ENCODE measurements at regions not wholly inside any gene's neighbourhood (a gene's known extent, or its start where the extent isn't known, plus 50 kb on each side); places are given as distances from the start of the nearest gene placed in this dataset.

GRCh38 chr3:182258538-182259177, 534.6 kb upstream of the ATP11B start:
- peak; percentile 54 for TF ChIP-seq CTCF (IDR thresholded peaks at IDR 0.05; ENCODE audit: insufficient read depth, low read length, poor library complexity, severe bottlenecking)
- Histone ChIP-seq H3K27me3 (replicated peaks; ENCODE audit: control insufficient read depth, insufficient read depth, low read length) (peaks cover 2% of the 10 kb centered on the region; the same call in 1 of the 2 replicates), H3K4me3 (replicated peaks; ENCODE audit: low read depth, low read length) (no peak overlapping the region), H3K36me3 (ENCODE audit: control insufficient read depth, insufficient read depth, low read length) (no peaks in the 10 kb centered on the region)
- no peak for DNase-seq (ENCODE audit: extremely low read depth, insufficient read length)

- DNase-seq (ENCODE audit: extremely low read depth, insufficient read length), result no peak
- TF ChIP-seq CTCF (IDR thresholded peaks at IDR 0.05; ENCODE audit: insufficient read depth, low read length, poor library complexity, severe bottlenecking), result no peak
- peaks cover 2% of the 10 kb centered on the region; the same call in 1 of the 2 replicates for H3K27me3 ChIP-seq (replicated peaks; ENCODE audit: control insufficient read depth, insufficient read depth, low read length)
- no peak overlapping the region for H3K4me3 ChIP-seq (replicated peaks; ENCODE audit: low read depth, low read length)
- H3K36me3 ChIP-seq (ENCODE audit: control insufficient read depth, insufficient read depth, low read length), result no peaks in the 10 kb centered on the region
Measured at GRCh38 chr3:182259579-182259978, 533.7 kb upstream of the ATP11B start.

- no peak overlapping the region for H3K4me3 ChIP-seq (replicated peaks; ENCODE audit: low read depth, low read length)
- H3K27me3 ChIP-seq (replicated peaks; ENCODE audit: control insufficient read depth, insufficient read depth, low read length), result peaks cover 2% of the 10 kb centered on the region; the same call in 1 of the 2 replicates
- H3K36me3 ChIP-seq (ENCODE audit: control insufficient read depth, insufficient read depth, low read length), result no peaks in the 10 kb centered on the region
- DNase-seq (ENCODE audit: extremely low read depth, insufficient read length), result no peak
- no peak for TF ChIP-seq CTCF (IDR thresholded peaks at IDR 0.05; ENCODE audit: insufficient read depth, low read length, poor library complexity, severe bottlenecking)
Measured at GRCh38 chr3:182261041-182261440, 532.3 kb upstream of the ATP11B start.

GRCh38 chr3:182268711-182269110, 524.6 kb upstream of the ATP11B start:
- TF ChIP-seq CTCF (IDR thresholded peaks at IDR 0.05; ENCODE audit: insufficient read depth, low read length, poor library complexity, severe bottlenecking), result no peak
- H3K36me3 ChIP-seq (ENCODE audit: control insufficient read depth, insufficient read depth, low read length), result no peaks in the 10 kb centered on the region
- no peak overlapping the region for H3K4me3 ChIP-seq (replicated peaks; ENCODE audit: low read depth, low read length)
- no peaks in the 10 kb centered on the region for H3K27me3 ChIP-seq (replicated peaks; ENCODE audit: control insufficient read depth, insufficient read depth, low read length)
- DNase-seq (ENCODE audit: extremely low read depth, insufficient read length), result no peak

GRCh38 chr3:182276512-182276911, 516.8 kb upstream of the ATP11B start:
- no peak overlapping the region for H3K4me3 ChIP-seq (replicated peaks; ENCODE audit: low read depth, low read length)
- no peaks in the 10 kb centered on the region for H3K27me3 ChIP-seq (replicated peaks; ENCODE audit: control insufficient read depth, insufficient read depth, low read length)
- no peak for DNase-seq (ENCODE audit: extremely low read depth, insufficient read length)
- TF ChIP-seq CTCF (IDR thresholded peaks at IDR 0.05; ENCODE audit: insufficient read depth, low read length, poor library complexity, severe bottlenecking), result no peak
- no peaks in the 10 kb centered on the region for H3K36me3 ChIP-seq (ENCODE audit: control insufficient read depth, insufficient read depth, low read length)

- Histone ChIP-seq H3K4me3 (replicated peaks; ENCODE audit: low read depth, low read length) (no peak overlapping the region), H3K27me3 (replicated peaks; ENCODE audit: control insufficient read depth, insufficient read depth, low read length) (no peaks in the 10 kb centered on the region; the same call in 1 of the 2 replicates), H3K36me3 (ENCODE audit: control insufficient read depth, insufficient read depth, low read length) (no peaks in the 10 kb centered on the region)
- DNase-seq (ENCODE audit: extremely low read depth, insufficient read length), result no peak
- no peak for TF ChIP-seq CTCF (IDR thresholded peaks at IDR 0.05; ENCODE audit: insufficient read depth, low read length, poor library complexity, severe bottlenecking)
Measured at GRCh38 chr3:182284793-182285192, 508.5 kb upstream of the ATP11B start.
